Smooth muscle cell (in vitro differentiated cells): ENCODE measurements at regions not wholly inside any gene's neighbourhood (a gene's known extent, or its start where the extent isn't known, plus 50 kb on each side); places are given as distances from the start of the nearest gene placed in this dataset.
A peak's percentile ranks its signal among the peaks of the same experiment; 100 is the strongest.

Source experiments
- DNase-seq: peaks from one replicate; lab custom pipeline; 2025; ENCODE audit not compliant: unreplicated experiment; lab: John Stamatoyannopoulos, UW
- H2AFZ ChIP-seq: fragments of 200-600 bp; sonication (generic); 2 replicates; pipeline ENCODE4 v1.6.0; 2016; ENCODE audit warnings: antibody characterized with exemption, low read depth, mild to moderate bottlenecking
- H3F3A ChIP-seq: fragments of 200-600 bp; sonication (generic); 2 replicates; pipeline ENCODE4 v1.6.0; 2017; ENCODE audit warnings: antibody characterized with exemption, low read depth
- H3K27ac ChIP-seq: fragments of 200-600 bp; sonication (generic); 2 replicates; pipeline ENCODE4 v1.5.1; 2016; ENCODE audit warnings: low read depth, mild to moderate bottlenecking
- H3K27me3 ChIP-seq: fragments of 200-600 bp; sonication (generic); 2 replicates; pipeline ENCODE4 v1.6.1; 2016; ENCODE audit warnings: low read depth, mild to moderate bottlenecking
- H3K36me3 ChIP-seq: fragments of 200-600 bp; sonication (generic); 2 replicates; pipeline ENCODE4 v1.5.1; 2016; ENCODE audit warnings: low read depth
- H3K4me1 ChIP-seq: fragments of 200-600 bp; sonication (generic); 2 replicates; pipeline ENCODE4 v1.5.1; 2016; ENCODE audit warnings: low read depth
- H3K4me2 ChIP-seq: fragments of 200-600 bp; sonication (generic); 2 replicates; pipeline ENCODE4 v1.6.0; 2016; ENCODE audit warnings: mild to moderate bottlenecking
- H3K4me3 ChIP-seq: fragments of 200-600 bp; sonication (generic); 2 replicates; pipeline ENCODE4 v1.5.1; 2016; ENCODE audit warnings: mild to moderate bottlenecking
- H3K79me2 ChIP-seq: fragments of 200-600 bp; sonication (generic); 2 replicates; pipeline ENCODE4 v1.6.0; 2016; ENCODE audit warnings: low read depth, mild to moderate bottlenecking
- H3K9ac ChIP-seq: fragments of 200-600 bp; sonication (generic); 2 replicates; pipeline ENCODE4 v1.6.0; 2016; ENCODE audit warnings: low read depth
- H3K9me3 ChIP-seq: fragments of 200-600 bp; sonication (generic); replicated peaks from 2 replicates; pipeline ENCODE4 v1.5.1; 2016; ENCODE audit warnings: low read depth
- H4K20me1 ChIP-seq: fragments of 200-600 bp; sonication (generic); 2 replicates; pipeline ENCODE4 v1.6.0; 2016; ENCODE audit warnings: low read depth
- WGBS: methylation state at CpG from one replicate; pipeline ENCODE4 v1.1.7; 2016; ENCODE audit warnings: low lambda C conversion rate; 5-methylcytosine and 5-hydroxymethylcytosine counted together
- TF ChIP-seq, protein P1 (sequence below): fragments of 200-600 bp; sonication (generic); IDR thresholded peaks from 2 replicates; pipeline ENCODE4 v1.5.1; 2017; ENCODE audit warnings: borderline replicate concordance, mild to moderate bottlenecking, antibody characterized with exemption; ENCODE audit not compliant: insufficient read depth, poor library complexity, severe bottlenecking

GRCh38 chr2:62302631-62303435 is 106.9 kb downstream of the B3GNT2 start:
- TF ChIP-seq, protein P1, sequence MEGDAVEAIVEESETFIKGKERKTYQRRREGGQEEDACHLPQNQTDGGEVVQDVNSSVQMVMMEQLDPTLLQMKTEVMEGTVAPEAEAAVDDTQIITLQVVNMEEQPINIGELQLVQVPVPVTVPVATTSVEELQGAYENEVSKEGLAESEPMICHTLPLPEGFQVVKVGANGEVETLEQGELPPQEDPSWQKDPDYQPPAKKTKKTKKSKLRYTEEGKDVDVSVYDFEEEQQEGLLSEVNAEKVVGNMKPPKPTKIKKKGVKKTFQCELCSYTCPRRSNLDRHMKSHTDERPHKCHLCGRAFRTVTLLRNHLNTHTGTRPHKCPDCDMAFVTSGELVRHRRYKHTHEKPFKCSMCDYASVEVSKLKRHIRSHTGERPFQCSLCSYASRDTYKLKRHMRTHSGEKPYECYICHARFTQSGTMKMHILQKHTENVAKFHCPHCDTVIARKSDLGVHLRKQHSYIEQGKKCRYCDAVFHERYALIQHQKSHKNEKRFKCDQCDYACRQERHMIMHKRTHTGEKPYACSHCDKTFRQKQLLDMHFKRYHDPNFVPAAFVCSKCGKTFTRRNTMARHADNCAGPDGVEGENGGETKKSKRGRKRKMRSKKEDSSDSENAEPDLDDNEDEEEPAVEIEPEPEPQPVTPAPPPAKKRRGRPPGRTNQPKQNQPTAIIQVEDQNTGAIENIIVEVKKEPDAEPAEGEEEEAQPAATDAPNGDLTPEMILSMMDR: no peak
- no peak for DNase-seq
- Histone ChIP-seq H3K9ac (no peak overlapping the region), H3K27me3 (no peaks in the 10 kb centered on the region), H3K9me3 (no peaks in the 10 kb centered on the region), H3K27ac (no peak overlapping the region), H3K4me1 (peaks cover 30% of the 10 kb centered on the region), H3F3A (peaks cover 17% of the 10 kb centered on the region), H3K4me2 (no peak overlapping the region), H3K4me3 (no peak overlapping the region), H2AFZ (no peak overlapping the region), H4K20me1 (no peaks in the 10 kb centered on the region), H3K36me3 (no peaks in the 10 kb centered on the region), H3K79me2 (no peaks in the 10 kb centered on the region)
- 92% methylated on average over 6 of the region's 6 CpGs for WGBS

- peaks cover 13% of the 10 kb centered on the region for H3F3A ChIP-seq
- H4K20me1 ChIP-seq: no peaks in the 10 kb centered on the region
- no peaks in the 10 kb centered on the region for H3K36me3 ChIP-seq
- peak overlapping the region; percentile 45 for H2AFZ ChIP-seq
- H3K4me3 ChIP-seq: no peak overlapping the region
- peaks cover 20% of the 10 kb centered on the region for H3K4me1 ChIP-seq
- TF ChIP-seq, protein P1: no peak
- H3K27me3 ChIP-seq: no peaks in the 10 kb centered on the region
- DNase-seq: no peak
- H3K9ac ChIP-seq: no peak overlapping the region
- no peak overlapping the region for H3K4me2 ChIP-seq
- H3K27ac ChIP-seq: no peak overlapping the region
- 86% methylated on average over 4 of the region's 4 CpGs for WGBS
- no peaks in the 10 kb centered on the region for H3K79me2 ChIP-seq
- H3K9me3 ChIP-seq: no peaks in the 10 kb centered on the region
These were observed 105.0 kb downstream of the B3GNT2 start for GRCh38 chr2:62300925-62301324.

- Histone ChIP-seq H4K20me1 (no peaks in the 10 kb centered on the region), H3K4me1 (peaks cover 12% of the 10 kb centered on the region), H2AFZ (no peak overlapping the region), H3K36me3 (no peaks in the 10 kb centered on the region), H3K79me2 (no peaks in the 10 kb centered on the region), H3K4me2 (no peak overlapping the region), H3K4me3 (no peak overlapping the region), H3K9me3 (no peaks in the 10 kb centered on the region), H3K27ac (no peak overlapping the region), H3K9ac (no peak overlapping the region), H3K27me3 (no peaks in the 10 kb centered on the region), H3F3A (no peaks in the 10 kb centered on the region)
- DNase-seq: no peak
- TF ChIP-seq, protein P1: no peak
- 65% methylated on average over 3 of the region's 3 CpGs for WGBS
These were observed 101.7 kb downstream of the B3GNT2 start for GRCh38 chr2:62297624-62298010.
